ENCODE measurements at regions not wholly inside any gene's neighbourhood (a gene's known extent, or its start where the extent isn't known, plus 50 kb on each side); places are given as distances from the start of the nearest gene placed in this dataset.
"Not testable (repeated sequence)": the region's sequence is repeated elsewhere in the genome, so short reads cannot be mapped to it uniquely, and the experiment has no call there.

- DNase-seq (ENCODE audit: low read depth, low spot score), result no peak
Observed at GRCh38 chr12:89884416-89884898, 175.8 kb upstream of the ATP2B1 start.

GRCh38 chr12:89883630-89884389 lies 175.2 kb upstream of the ATP2B1 start:
- DNase-seq (ENCODE audit: low read depth, low spot score), result no peak

GRCh38 chr12:89882792-89883191 lies 174.2 kb upstream of the ATP2B1 start:
- DNase-seq (ENCODE audit: low read depth, low spot score), result no peak

GRCh38 chr12:89882050-89882449 lies 173.4 kb upstream of the ATP2B1 start:
- no peak for DNase-seq (ENCODE audit: low read depth, low spot score)

- DNase-seq (ENCODE audit: low read depth, low spot score), result no peak
Observed at GRCh38 chr12:89880690-89881350, 172.2 kb upstream of the ATP2B1 start.

GRCh38 chr12:89879766-89880165 lies 171.1 kb upstream of the ATP2B1 start:
- DNase-seq (ENCODE audit: low read depth, low spot score), result no peak

- DNase-seq (ENCODE audit: low read depth, low spot score), result no peak
Observed at GRCh38 chr12:89878950-89879349, 170.3 kb upstream of the ATP2B1 start.

GRCh38 chr12:89878327-89878726 lies 169.7 kb upstream of the ATP2B1 start:
- no peak for DNase-seq (ENCODE audit: low read depth, low spot score)

- no peak for DNase-seq (ENCODE audit: low read depth, low spot score)
Observed at GRCh38 chr12:89877671-89878070, 169.0 kb upstream of the ATP2B1 start.

- no peak for DNase-seq (ENCODE audit: low read depth, low spot score)
Observed at GRCh38 chr12:89877136-89877535, 168.5 kb upstream of the ATP2B1 start.

- DNase-seq (ENCODE audit: low read depth, low spot score), result no peak
Observed at GRCh38 chr12:89875809-89876208, 167.2 kb upstream of the ATP2B1 start.

GRCh38 chr12:89875225-89875624 lies 166.6 kb upstream of the ATP2B1 start:
- no peak for DNase-seq (ENCODE audit: low read depth, low spot score)

- no peak for DNase-seq (ENCODE audit: low read depth, low spot score)
Observed at GRCh38 chr12:89874146-89874545, 165.5 kb upstream of the ATP2B1 start.

GRCh38 chr12:89873745-89874144 lies 165.1 kb upstream of the ATP2B1 start:
- DNase-seq (ENCODE audit: low read depth, low spot score), result no peak

GRCh38 chr12:89872922-89873630 lies 164.4 kb upstream of the ATP2B1 start:
- no peak for DNase-seq (ENCODE audit: low read depth, low spot score)

- DNase-seq (ENCODE audit: low read depth, low spot score), result no peak
Observed at GRCh38 chr12:89870413-89871184, 162.0 kb upstream of the ATP2B1 start.

- DNase-seq (ENCODE audit: low read depth, low spot score), result not testable (repeated sequence)
Observed at GRCh38 chr12:89867611-89868010, 159.0 kb upstream of the ATP2B1 start.

- DNase-seq (ENCODE audit: low read depth, low spot score), result no peak
Observed at GRCh38 chr12:89864411-89864810, 155.8 kb upstream of the ATP2B1 start.

GRCh38 chr12:89863968-89864367 lies 155.3 kb upstream of the ATP2B1 start:
- no peak for DNase-seq (ENCODE audit: low read depth, low spot score)

GRCh38 chr12:89863493-89863938 lies 154.9 kb upstream of the ATP2B1 start:
- peak; percentile 45 for DNase-seq (ENCODE audit: low read depth, low spot score)

Data from activated CD4-positive, CD25-positive, alpha-beta regulatory T cell treated with anti-CD3 and anti-CD28 coated beads, Interleukin-2, amount 50 U/mL, for 16 hours (primary cell).